Osteoblast (primary cell): ENCODE measurements at regions not wholly inside any gene's neighbourhood (a gene's known extent, or its start where the extent isn't known, plus 50 kb on each side); places are given as distances from the start of the nearest gene placed in this dataset.

ENCODE experiments used
- DNase-seq: peaks from one replicate; pipeline ENCODE4 v3.0.0; 2011; ENCODE audit warnings: low spot score, mixed read lengths; ENCODE audit not compliant: insufficient read length; ENCODE audit errors: missing footprints
- H2AFZ ChIP-seq: 2 replicates; pipeline ENCODE4 v1.6.0; 2011; ENCODE audit warnings: mild to moderate bottlenecking, low read length
- H3K27ac ChIP-seq: 2 replicates; pipeline ENCODE4 v1.5.1; 2011; ENCODE audit warnings: mild to moderate bottlenecking, low read depth, low read length, moderate library complexity
- H3K27me3 ChIP-seq: 2 replicates; pipeline ENCODE4 v1.6.0; 2012; ENCODE audit warnings: mild to moderate bottlenecking, control low read depth, inconsistent platforms, low read length, moderate library complexity; ENCODE audit not compliant: insufficient read depth
- H3K36me3 ChIP-seq: 2 replicates; pipeline ENCODE4 v1.5.1; 2011; ENCODE audit warnings: mild to moderate bottlenecking, low read length, control low read depth, moderate library complexity; ENCODE audit not compliant: insufficient read depth
- H3K4me1 ChIP-seq: 2 replicates; pipeline ENCODE4 v1.5.1; 2011; ENCODE audit warnings: mild to moderate bottlenecking, low read length, control low read depth, moderate library complexity; ENCODE audit not compliant: insufficient read depth
- H3K4me2 ChIP-seq: 2 replicates; pipeline ENCODE4 v1.6.0; 2011; ENCODE audit warnings: mild to moderate bottlenecking, low read length; ENCODE audit not compliant: insufficient read depth
- H3K4me3 ChIP-seq: fragments of 200-600 bp; sonication (generic); 3 replicates; pipeline ENCODE4 v1.5.1; 2012; ENCODE audit warnings: mild to moderate bottlenecking, low read length, inconsistent platforms; ENCODE audit not compliant: insufficient read depth
- H3K79me2 ChIP-seq: 2 replicates; pipeline ENCODE4 v1.6.0; 2012; ENCODE audit warnings: mild to moderate bottlenecking, low read length, control low read depth, inconsistent platforms; ENCODE audit not compliant: insufficient read depth
- H3K9me3 ChIP-seq: 2 replicates; pipeline ENCODE4 v1.5.1; 2011; ENCODE audit warnings: low read depth, low read length, control low read depth
- H4K20me1 ChIP-seq: 2 replicates; pipeline ENCODE4 v1.6.0; 2012; ENCODE audit warnings: mild to moderate bottlenecking, low read length, control low read depth; ENCODE audit not compliant: insufficient read depth
- CTCF ChIP-seq: IDR thresholded peaks from 2 replicates; pipeline ENCODE4 v1.5.1; 2011; ENCODE audit warnings: mild to moderate bottlenecking, low read depth, low read length, moderate library complexity; ENCODE audit errors: extremely low read depth

GRCh38 chr4:11488657-11489452 lies 60.2 kb upstream of the HS3ST1 start:
- TF ChIP-seq CTCF: no peak
- no peak overlapping the region for H3K27ac ChIP-seq
- H3K36me3 ChIP-seq: no peaks in the 10 kb centered on the region
- no peak overlapping the region for H3K4me2 ChIP-seq
- no peak for DNase-seq
- no peaks in the 10 kb centered on the region for H3K27me3 ChIP-seq
- H4K20me1 ChIP-seq: no peaks in the 10 kb centered on the region
- no peaks in the 10 kb centered on the region for H3K9me3 ChIP-seq
- H3K4me3 ChIP-seq: no peak overlapping the region
- no peaks in the 10 kb centered on the region for H3K79me2 ChIP-seq
- no peaks in the 10 kb centered on the region for H3K4me1 ChIP-seq
- no peak overlapping the region for H2AFZ ChIP-seq

- Histone ChIP-seq H3K79me2 (no peaks in the 10 kb centered on the region), H3K9me3 (no peaks in the 10 kb centered on the region), H3K27me3 (no peaks in the 10 kb centered on the region), H3K4me3 (no peak overlapping the region), H3K4me1 (no peaks in the 10 kb centered on the region), H2AFZ (no peak overlapping the region), H3K4me2 (no peak overlapping the region), H4K20me1 (no peaks in the 10 kb centered on the region), H3K27ac (no peak overlapping the region), H3K36me3 (no peaks in the 10 kb centered on the region)
- no peak for TF ChIP-seq CTCF
- no peak for DNase-seq
Measured at GRCh38 chr4:11487868-11488544, 59.3 kb upstream of the HS3ST1 start.

GRCh38 chr4:11487139-11487538 lies 58.4 kb upstream of the HS3ST1 start:
- Histone ChIP-seq H3K36me3 (no peaks in the 10 kb centered on the region), H3K27ac (no peak overlapping the region), H3K79me2 (no peaks in the 10 kb centered on the region), H3K9me3 (no peaks in the 10 kb centered on the region), H3K4me3 (no peak overlapping the region), H2AFZ (no peak overlapping the region), H3K4me2 (no peak overlapping the region), H4K20me1 (no peaks in the 10 kb centered on the region), H3K27me3 (no peaks in the 10 kb centered on the region), H3K4me1 (no peaks in the 10 kb centered on the region)
- DNase-seq: no peak
- no peak for TF ChIP-seq CTCF

- Histone ChIP-seq H3K36me3 (no peaks in the 10 kb centered on the region), H3K4me1 (no peaks in the 10 kb centered on the region), H3K79me2 (no peaks in the 10 kb centered on the region), H3K4me2 (no peak overlapping the region), H2AFZ (no peak overlapping the region), H3K27me3 (no peaks in the 10 kb centered on the region), H3K4me3 (no peak overlapping the region), H4K20me1 (no peaks in the 10 kb centered on the region), H3K27ac (no peak overlapping the region), H3K9me3 (no peaks in the 10 kb centered on the region)
- no peak for DNase-seq
- no peak for TF ChIP-seq CTCF
Measured at GRCh38 chr4:11485926-11486325, 57.2 kb upstream of the HS3ST1 start.
